ENCODE measurements at regions not wholly inside any gene's neighbourhood (a gene's known extent, or its start where the extent isn't known, plus 50 kb on each side); places are given as distances from the start of the nearest gene placed in this dataset.
A peak's percentile ranks its signal among the peaks of the same experiment; 100 is the strongest.

DNA sequence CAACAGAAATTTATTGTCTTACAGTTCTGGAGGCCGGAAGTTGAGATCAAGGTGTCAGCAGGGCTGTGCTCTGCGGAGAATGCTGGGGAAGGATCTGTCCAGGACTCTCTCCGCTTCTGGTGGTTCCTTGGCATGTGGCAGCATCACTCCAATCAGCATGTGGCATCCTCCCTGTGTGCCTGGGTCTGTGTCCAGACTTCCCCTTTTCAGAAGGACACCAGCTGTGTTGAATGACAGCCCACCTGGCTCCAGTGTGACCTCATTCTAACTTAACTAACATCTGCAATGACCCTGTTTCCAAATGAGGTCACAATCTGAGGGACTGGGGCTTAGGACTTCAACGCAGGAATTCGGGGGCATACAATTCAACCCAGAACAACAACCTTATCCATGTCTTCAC, 141.9 kb downstream of the BMS1 start:
- Mint-ChIP-seq H3K9me3 (peaks cover 0 to 2% of the 10 kb centered on the region in 2 donors), H3K36me3 (ENCODE audit: insufficient read depth) (no peaks in the 10 kb centered on the region), H3K4me3 (no peak overlapping the region), H3K27me3 (peaks cover 32 to 37% of the 10 kb centered on the region in 2 donors), H3K4me1 (ENCODE audit: low read depth in 2 of 2) (no peaks in the 10 kb centered on the region), H3K27ac (no peak overlapping the region)
- DNase-seq (no peak), ATAC-seq (replicated peaks) (no peak)

DNA sequence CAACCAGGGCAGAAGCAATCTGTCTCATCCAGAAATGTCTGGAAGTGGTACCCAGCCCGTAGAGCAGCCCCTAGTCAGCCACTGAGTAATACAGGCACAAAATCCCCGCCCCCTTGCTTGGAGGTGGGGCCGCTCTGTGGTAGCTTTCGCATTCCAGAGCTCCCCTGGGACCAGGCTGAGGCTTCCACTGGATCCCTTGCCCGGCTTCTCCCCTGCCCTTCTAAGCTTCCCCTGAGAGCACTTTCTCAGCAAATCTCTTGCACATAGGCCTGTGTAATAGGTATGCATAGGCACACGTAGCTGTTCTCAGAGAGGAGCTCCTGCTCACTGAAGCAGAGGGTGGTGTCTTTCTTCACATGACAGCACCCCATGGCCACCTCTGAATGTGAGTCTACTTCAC, 144.2 kb downstream of the BMS1 start:
- no peak for ATAC-seq (replicated peaks)
- no peak for DNase-seq
- H3K9me3 Mint-ChIP-seq, result no peaks in the 10 kb centered on the region
- peaks cover 50 to 60% of the 10 kb centered on the region in 2 donors for H3K27me3 Mint-ChIP-seq
- H3K27ac Mint-ChIP-seq, result no peak overlapping the region
- H3K36me3 Mint-ChIP-seq (ENCODE audit: insufficient read depth), result no peaks in the 10 kb centered on the region
- no peaks in the 10 kb centered on the region for H3K4me1 Mint-ChIP-seq (ENCODE audit: low read depth in 2 of 2)
- no peak overlapping the region for H3K4me3 Mint-ChIP-seq

DNA sequence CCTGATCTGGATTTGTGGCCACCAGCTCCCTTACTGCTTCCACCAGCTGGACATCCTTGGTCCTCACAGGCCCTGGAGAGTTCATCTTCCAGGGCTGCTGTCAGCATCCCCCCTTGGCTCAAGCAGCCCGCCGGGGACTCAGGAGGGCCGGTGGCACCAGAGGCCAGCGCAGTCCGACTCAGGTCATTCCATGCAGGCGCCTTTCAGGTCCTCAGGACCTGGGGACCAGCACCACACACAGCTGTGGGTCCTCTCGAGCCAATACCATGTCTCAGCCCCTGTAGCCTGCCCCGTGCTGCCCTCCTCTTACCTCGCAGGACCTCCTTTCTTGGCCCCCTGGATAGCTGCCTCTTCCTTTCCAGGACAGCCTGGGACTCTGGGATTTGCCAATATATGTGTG, 145.5 kb downstream of the BMS1 start:
- peaks cover under 1 to 2% of the 10 kb centered on the region in 2 donors for H3K4me1 Mint-ChIP-seq (ENCODE audit: low read depth in 2 of 2)
- H3K9me3 Mint-ChIP-seq, result no peaks in the 10 kb centered on the region
- no peak overlapping the region for H3K4me3 Mint-ChIP-seq
- DNase-seq (no peak), ATAC-seq (replicated peaks) (no peak)
- H3K27ac Mint-ChIP-seq, result no peak overlapping the region
- H3K36me3 Mint-ChIP-seq (ENCODE audit: insufficient read depth), result no peaks in the 10 kb centered on the region
- H3K27me3 Mint-ChIP-seq, result peaks cover 60 to 73% of the 10 kb centered on the region in 2 donors

DNA sequence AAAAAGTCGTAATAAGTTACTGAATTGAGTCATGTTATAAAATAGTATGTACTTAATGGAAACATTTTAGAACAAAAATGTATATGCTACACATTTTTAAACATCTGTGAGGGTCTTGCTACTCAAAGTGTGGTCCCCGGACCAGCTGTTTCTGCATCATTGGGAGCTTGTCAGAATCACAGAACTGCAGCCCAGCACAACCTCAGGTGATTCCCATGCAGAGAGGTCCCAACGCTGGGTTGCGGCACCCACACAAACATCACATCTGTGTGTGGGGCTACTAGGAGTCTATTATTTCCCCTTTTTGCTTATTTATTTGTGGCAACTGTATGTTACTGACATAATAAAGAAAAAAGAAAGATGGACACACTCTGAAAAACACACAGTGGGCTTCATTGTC, 146.6 kb downstream of the BMS1 start:
- DNase-seq, result no peak
- Mint-ChIP-seq H3K9me3 (no peaks in the 10 kb centered on the region), H3K4me1 (ENCODE audit: low read depth in 2 of 2) (peaks cover 9 to 10% of the 10 kb centered on the region in 2 donors), H3K36me3 (ENCODE audit: insufficient read depth) (no peaks in the 10 kb centered on the region), H3K4me3 (no peak overlapping the region), H3K27ac (no peak overlapping the region), H3K27me3 (peaks cover 67 to 84% of the 10 kb centered on the region in 2 donors)
- ATAC-seq (replicated peaks), result no peak

DNA sequence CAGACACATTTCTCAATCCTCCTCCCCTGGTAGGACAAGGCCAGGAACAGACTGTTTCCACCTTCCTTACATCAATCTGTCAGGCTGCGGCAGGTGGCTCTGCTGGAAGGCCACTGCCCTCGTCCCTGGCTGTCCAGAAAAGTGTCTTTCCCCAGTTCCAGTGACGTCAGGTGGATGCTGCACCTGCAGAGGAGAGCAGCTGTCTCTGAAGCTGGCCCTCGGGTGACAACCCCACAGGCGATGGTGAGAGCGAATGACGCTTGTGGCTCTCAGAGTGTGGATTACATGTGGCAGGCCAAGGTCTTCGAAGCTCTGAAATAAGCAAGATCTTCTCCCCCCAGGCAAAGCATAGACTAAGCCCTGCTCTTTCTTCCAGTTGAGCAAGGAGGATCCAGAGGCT, 146.9 kb upstream of the RET start:
- ATAC-seq (replicated peaks) (no peak), DNase-seq (no peak)
- peaks cover 9 to 10% of the 10 kb centered on the region in 2 donors for H3K4me1 Mint-ChIP-seq (ENCODE audit: low read depth in 2 of 2)
- no peaks in the 10 kb centered on the region for H3K36me3 Mint-ChIP-seq (ENCODE audit: insufficient read depth)
- no peak overlapping the region for H3K27ac Mint-ChIP-seq
- no peaks in the 10 kb centered on the region for H3K9me3 Mint-ChIP-seq
- no peak overlapping the region for H3K4me3 Mint-ChIP-seq
- peaks cover 75 to 92% of the 10 kb centered on the region in 2 donors for H3K27me3 Mint-ChIP-seq

DNA sequence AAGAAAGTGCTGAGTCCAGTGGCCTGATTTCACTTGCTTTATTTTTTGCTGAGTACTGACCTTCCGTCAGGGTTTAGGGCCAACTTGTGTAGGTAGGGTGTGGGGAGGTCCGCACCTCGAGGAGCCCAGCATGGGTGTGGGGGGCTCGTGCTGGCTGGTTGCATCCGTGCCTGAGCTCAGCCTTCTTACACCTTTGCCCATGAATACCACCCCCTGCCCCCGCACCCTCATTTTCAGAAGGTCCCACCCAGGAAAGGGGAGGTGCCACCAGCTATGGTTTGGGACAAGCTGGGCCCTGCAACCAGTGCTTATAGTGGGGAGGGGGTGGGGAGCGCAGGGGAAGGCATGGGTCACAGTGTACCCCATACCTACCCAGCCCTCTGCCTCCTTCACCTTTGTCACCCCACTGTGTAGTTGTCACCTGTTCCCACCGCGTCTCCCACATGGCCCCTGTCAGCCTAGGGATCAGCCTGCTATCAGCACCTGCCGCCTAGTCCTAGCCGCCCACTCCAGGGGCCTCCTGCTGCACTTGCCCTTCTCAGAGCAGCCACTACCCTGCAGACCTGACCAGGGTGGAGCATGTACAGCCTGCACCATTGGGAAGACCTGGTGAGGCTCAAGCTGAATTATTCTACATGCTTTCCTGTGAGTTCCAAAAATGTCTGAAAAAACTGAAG, 146.2 kb upstream of the RET start:
- no peak for ATAC-seq (replicated peaks)
- no peak overlapping the region for H3K27ac Mint-ChIP-seq

DNA sequence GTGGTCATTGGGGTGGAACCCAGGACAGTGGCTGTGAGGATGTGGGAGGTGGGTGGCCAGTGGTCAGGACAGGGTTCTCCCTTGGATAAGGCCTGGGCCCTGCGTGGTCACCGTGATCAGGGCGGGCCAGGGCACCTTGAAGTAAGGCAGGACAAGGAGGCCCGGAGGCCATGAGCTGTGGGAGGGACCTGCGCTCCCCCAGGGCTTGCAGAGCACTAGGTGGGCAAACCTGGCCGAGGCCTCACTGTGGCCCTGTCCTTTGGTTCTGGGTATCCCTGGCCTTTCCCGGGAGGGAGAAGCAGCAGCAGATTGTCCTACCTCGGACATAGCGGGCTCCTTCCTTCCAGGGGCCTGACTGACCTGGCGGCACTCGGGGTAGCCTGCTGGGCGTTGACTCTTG, 144.8 kb upstream of the RET start:
- Mint-ChIP-seq H3K36me3 (ENCODE audit: insufficient read depth) (no peaks in the 10 kb centered on the region), H3K4me3 (no peak overlapping the region), H3K9me3 (no peaks in the 10 kb centered on the region), H3K27me3 (peaks cover 78 to 99% of the 10 kb centered on the region in 2 donors), H3K4me1 (ENCODE audit: low read depth in 2 of 2) (peaks cover 9 to 10% of the 10 kb centered on the region in 2 donors), H3K27ac (no peak overlapping the region)
- ATAC-seq (replicated peaks) (no peak), DNase-seq (no peak)

More for the DNA sequence above, 146.2 kb upstream of the RET start:
- Mint-ChIP-seq H3K4me1 (ENCODE audit: low read depth in 2 of 2) (peaks cover 9 to 10% of the 10 kb centered on the region in 2 donors), H3K27me3 (peaks cover 82 to 94% of the 10 kb centered on the region in 2 donors), H3K4me3 (no peak overlapping the region), H3K9me3 (no peaks in the 10 kb centered on the region), H3K36me3 (ENCODE audit: insufficient read depth) (no peaks in the 10 kb centered on the region)
- DNase-seq, result no peak

DNA sequence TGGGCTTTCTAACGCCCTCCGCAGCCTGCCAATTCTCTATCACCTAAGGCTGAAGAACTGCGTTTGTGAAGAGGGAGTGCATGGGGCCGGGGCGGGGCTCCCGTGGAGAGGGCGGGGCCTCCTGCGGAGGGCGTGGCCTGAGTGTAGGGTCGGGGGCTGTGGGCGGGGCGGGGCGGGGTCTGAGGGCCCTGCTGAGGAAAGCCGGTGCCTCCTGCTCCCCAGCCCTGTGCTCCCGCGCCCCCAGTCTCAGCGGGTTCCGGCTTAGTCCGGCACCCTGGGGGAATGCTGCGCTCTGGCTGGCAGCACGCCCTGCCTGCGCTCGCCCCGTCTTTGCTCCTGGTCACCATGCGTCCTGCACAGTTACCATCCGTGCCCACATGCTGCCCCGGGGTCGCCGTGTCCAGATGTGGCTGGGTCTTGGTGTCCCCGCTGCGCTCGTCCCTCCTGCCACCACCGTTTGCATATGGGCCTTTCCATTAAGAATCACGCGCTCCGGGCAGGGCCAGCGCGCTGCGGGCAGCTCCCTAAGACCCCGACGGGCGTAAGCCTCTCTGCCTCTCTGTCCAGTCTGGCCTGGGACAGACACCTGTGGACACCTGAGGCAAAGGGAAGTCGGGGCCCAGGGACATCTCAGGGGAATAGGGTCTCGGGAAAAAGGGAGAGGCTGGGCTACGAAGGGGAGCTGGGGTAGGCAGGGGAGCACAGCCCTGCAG, 144.0 kb upstream of the RET start:
- Mint-ChIP-seq H3K36me3 (ENCODE audit: insufficient read depth) (no peaks in the 10 kb centered on the region), H3K27ac (peak overlapping the region in 1 of 2 donors; percentile 26), H3K9me3 (no peaks in the 10 kb centered on the region), H3K4me1 (ENCODE audit: low read depth in 2 of 2) (peaks cover 9 to 10% of the 10 kb centered on the region in 2 donors), H3K4me3 (peak overlapping the region; percentile 50 to 75), H3K27me3 (peaks cover 75 to 99% of the 10 kb centered on the region in 2 donors)
- no peak for ATAC-seq (replicated peaks)
- no peak for DNase-seq

DNA sequence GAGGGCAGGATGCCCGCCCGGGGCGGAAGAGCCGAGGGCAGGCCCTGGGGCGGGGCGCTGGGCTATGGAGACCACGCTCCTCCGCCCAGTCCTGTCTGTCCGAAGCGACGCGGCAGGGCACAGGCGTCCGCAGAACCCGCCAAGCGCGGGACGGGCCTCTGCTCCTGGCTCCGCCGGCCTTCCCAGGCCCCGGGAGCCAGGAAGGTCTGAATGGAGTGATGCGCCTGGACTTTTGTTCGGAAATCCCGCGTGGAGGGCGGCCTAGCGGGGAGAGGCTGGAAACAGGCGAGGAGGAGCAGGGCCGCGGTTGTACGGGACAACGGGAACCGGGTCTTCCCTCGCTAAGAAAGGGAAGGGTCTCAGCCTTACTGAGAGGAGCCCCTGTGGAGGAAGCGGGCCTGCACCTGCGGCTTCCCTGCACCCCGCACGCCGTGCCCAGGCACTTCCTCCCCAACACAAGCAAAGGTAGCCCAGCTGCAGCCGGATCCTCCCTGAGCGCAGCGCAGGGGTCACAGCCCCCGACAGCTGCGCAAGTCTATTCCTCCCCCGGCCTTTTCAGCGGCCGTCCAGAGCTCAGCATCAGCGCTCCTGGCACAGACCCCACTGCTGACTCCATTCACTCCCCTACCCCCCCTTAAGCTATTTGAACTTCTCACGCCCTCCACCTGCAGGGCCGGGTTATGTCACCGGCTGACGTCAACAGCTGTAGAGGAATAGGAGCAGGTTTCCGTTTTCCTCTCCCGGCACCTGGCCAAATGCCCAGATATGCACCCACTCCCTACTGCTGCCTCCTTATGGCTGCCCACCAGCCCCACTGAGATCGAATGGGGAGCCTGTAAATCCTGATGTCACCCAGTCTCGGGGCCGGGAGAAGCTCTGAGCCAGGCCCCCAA, 143.2 kb upstream of the RET start:
- no peaks in the 10 kb centered on the region for H3K36me3 Mint-ChIP-seq (ENCODE audit: insufficient read depth)
- peak overlapping the region in 1 of 2 donors; percentile 26 for H3K27ac Mint-ChIP-seq
- H3K9me3 Mint-ChIP-seq, result no peaks in the 10 kb centered on the region
- H3K27me3 Mint-ChIP-seq, result peaks cover 67 to 99% of the 10 kb centered on the region in 2 donors
- DNase-seq, result no peak
- peaks cover 9 to 10% of the 10 kb centered on the region in 2 donors for H3K4me1 Mint-ChIP-seq (ENCODE audit: low read depth in 2 of 2)
- H3K4me3 Mint-ChIP-seq, result peak overlapping the region; percentile 50 to 75
- peak; percentile 32 for ATAC-seq (replicated peaks)

DNA sequence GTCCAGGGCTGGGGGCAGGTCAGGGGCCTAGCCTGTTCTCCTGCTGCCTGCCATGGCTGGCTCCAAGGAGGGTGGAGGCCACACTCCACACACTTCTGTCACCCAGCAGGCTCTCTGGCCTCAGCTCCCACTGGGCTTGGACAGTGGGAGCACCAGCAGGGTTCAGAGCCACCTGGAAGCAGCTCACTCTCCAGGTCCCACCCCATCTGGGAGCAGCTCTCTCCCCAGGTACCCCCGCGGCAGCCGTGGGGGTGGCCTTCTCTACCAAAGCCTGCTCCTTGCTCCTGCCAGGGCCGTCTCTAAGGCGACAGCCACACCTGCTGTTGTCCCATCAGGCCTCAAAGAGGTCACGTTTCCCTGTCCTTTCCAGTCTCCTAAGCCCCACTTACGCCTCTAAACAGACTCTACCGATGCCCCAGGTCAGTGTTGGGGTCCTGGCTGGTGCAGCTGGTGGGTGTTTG, 142.5 kb upstream of the RET start:
- H3K27ac Mint-ChIP-seq, result no peak overlapping the region
- peaks cover 63 to 98% of the 10 kb centered on the region in 2 donors for H3K27me3 Mint-ChIP-seq
- no peaks in the 10 kb centered on the region for H3K9me3 Mint-ChIP-seq
- H3K36me3 Mint-ChIP-seq (ENCODE audit: insufficient read depth), result no peaks in the 10 kb centered on the region
- peak overlapping the region; percentile 50 to 75 for H3K4me3 Mint-ChIP-seq
- H3K4me1 Mint-ChIP-seq (ENCODE audit: low read depth in 2 of 2), result peaks cover 9 to 10% of the 10 kb centered on the region in 2 donors
- ATAC-seq (replicated peaks) (no peak), DNase-seq (no peak)

DNA sequence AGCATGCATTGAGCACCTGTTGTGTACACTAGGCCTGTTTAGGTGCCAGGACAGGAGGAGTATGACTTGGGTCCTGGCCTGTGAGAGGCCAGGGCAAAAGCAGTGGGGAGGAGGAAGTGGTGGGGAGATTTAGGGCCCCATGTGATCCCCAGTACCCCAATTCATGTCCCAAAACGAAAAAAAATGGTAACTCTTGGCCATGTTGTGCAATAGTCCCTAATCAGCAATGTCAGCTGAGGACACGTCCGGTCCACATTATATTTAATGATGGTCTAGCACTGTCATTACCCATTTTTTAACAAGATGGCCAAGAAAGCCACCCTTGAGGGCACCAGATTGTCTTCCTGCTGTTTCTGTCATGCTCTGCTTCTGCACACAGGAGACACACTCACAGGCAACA, 142.0 kb upstream of the RET start:
- ATAC-seq (replicated peaks), result no peak
- H3K4me3 Mint-ChIP-seq, result peak overlapping the region in 1 of 2 donors; percentile 75
- H3K27ac Mint-ChIP-seq, result peak overlapping the region in 1 of 2 donors; percentile 5
- peaks cover 9 to 10% of the 10 kb centered on the region in 2 donors for H3K4me1 Mint-ChIP-seq (ENCODE audit: low read depth in 2 of 2)
- H3K9me3 Mint-ChIP-seq, result no peaks in the 10 kb centered on the region
- DNase-seq, result no peak
- H3K36me3 Mint-ChIP-seq (ENCODE audit: insufficient read depth), result no peaks in the 10 kb centered on the region
- peaks cover 62 to 98% of the 10 kb centered on the region in 2 donors for H3K27me3 Mint-ChIP-seq

DNA sequence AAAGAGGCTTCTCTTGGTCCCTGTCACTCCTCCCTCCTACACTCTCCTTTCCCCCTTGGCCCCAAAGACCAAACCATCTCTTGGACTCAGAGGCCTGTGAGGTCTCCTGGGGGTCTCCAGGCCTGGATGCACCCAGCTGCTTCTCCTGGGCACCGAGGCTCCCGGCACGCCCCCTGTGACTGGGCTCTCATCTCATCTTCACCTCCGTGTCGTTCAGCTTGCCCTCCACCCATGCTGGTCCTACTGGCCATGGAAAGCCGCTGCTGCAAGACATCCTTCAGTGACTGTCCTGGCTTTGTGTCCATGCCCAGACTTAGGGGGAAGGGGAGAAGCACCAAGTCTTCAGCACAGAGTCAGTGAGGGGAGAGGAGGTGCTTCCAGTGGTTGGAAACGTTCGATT, 141.4 kb upstream of the RET start:
- H3K36me3 Mint-ChIP-seq (ENCODE audit: insufficient read depth), result no peaks in the 10 kb centered on the region
- H3K4me3 Mint-ChIP-seq, result no peak overlapping the region
- H3K4me1 Mint-ChIP-seq (ENCODE audit: low read depth in 2 of 2), result peaks cover 9 to 10% of the 10 kb centered on the region in 2 donors
- DNase-seq (no peak), ATAC-seq (replicated peaks) (no peak)
- no peaks in the 10 kb centered on the region for H3K9me3 Mint-ChIP-seq
- peak overlapping the region in 1 of 2 donors; percentile 5 for H3K27ac Mint-ChIP-seq
- H3K27me3 Mint-ChIP-seq, result peaks cover 59 to 98% of the 10 kb centered on the region in 2 donors

DNA sequence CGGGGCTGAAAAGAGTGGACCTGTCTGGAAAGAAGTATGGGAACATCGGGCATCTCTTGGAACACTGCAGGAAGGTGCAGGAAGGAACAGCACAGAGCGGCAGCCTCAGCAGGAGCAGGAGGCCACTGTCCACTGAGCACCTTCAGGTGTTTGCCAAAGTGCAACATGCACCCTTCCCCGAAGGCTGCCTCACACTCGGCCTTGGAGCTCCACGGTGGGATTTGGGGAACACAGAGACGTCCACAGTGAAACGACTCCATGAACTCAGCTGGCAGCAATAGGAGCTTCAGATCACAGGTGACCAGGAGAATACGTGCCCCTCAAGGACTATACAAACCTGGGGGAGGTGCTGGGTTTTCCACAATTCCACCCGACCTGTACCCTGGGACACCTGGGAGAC, 140.3 kb upstream of the RET start:
- H3K4me1 Mint-ChIP-seq (ENCODE audit: low read depth in 2 of 2), result peaks cover 9 to 10% of the 10 kb centered on the region in 2 donors
- H3K4me3 Mint-ChIP-seq, result no peak overlapping the region
- H3K9me3 Mint-ChIP-seq, result no peaks in the 10 kb centered on the region
- ATAC-seq (replicated peaks) (no peak), DNase-seq (no peak)
- H3K27me3 Mint-ChIP-seq, result peaks cover 51 to 90% of the 10 kb centered on the region in 2 donors
- no peak overlapping the region for H3K27ac Mint-ChIP-seq
- H3K36me3 Mint-ChIP-seq (ENCODE audit: insufficient read depth), result no peaks in the 10 kb centered on the region

Measured in effector memory CD8-positive, alpha-beta T cell (primary cell).